ENCODE measurements at regions not wholly inside any gene's neighbourhood (a gene's known extent, or its start where the extent isn't known, plus 50 kb on each side); places are given as distances from the start of the nearest gene placed in this dataset.

- no peak overlapping the region for H3K4me3 ChIP-seq (ENCODE audit: low read length)
- TF ChIP-seq CTCF (IDR thresholded peaks at IDR 0.05; ENCODE audit: insufficient read depth, low read depth, low read length, missing control alignments) = no peak
Observed at GRCh38 chr2:12612168-12612567, 104.6 kb upstream of the TRIB2 start.

GRCh38 chr2:12612671-12613070 lies 104.1 kb upstream of the TRIB2 start:
- DNase-seq (ENCODE audit: low read depth) = no peak
- TF ChIP-seq CTCF (IDR thresholded peaks at IDR 0.05; ENCODE audit: insufficient read depth, low read depth, low read length, missing control alignments) = no peak
- H3K4me3 ChIP-seq (ENCODE audit: low read length) = no peak overlapping the region

More at GRCh38 chr2:12612168-12612567, 104.6 kb upstream of the TRIB2 start:
- no peak for DNase-seq (ENCODE audit: low read depth)

- no peak for TF ChIP-seq CTCF (IDR thresholded peaks at IDR 0.05; ENCODE audit: insufficient read depth, low read depth, low read length, missing control alignments)
- DNase-seq (ENCODE audit: low read depth) = no peak
- no peak overlapping the region for H3K4me3 ChIP-seq (ENCODE audit: low read length)
Observed at GRCh38 chr2:12613137-12613835, 103.5 kb upstream of the TRIB2 start.

GRCh38 chr2:12615509-12615908 lies 101.2 kb upstream of the TRIB2 start:
- no peak overlapping the region for H3K4me3 ChIP-seq (ENCODE audit: low read length)
- no peak for TF ChIP-seq CTCF (IDR thresholded peaks at IDR 0.05; ENCODE audit: insufficient read depth, low read depth, low read length, missing control alignments)
- no peak for DNase-seq (ENCODE audit: low read depth)

GRCh38 chr2:12616456-12617156 lies 100.1 kb upstream of the TRIB2 start:
- DNase-seq (ENCODE audit: low read depth) = no peak
- no peak overlapping the region for H3K4me3 ChIP-seq (ENCODE audit: low read length)
- TF ChIP-seq CTCF (IDR thresholded peaks at IDR 0.05; ENCODE audit: insufficient read depth, low read depth, low read length, missing control alignments) = no peak

GRCh38 chr2:12617366-12617765 lies 99.4 kb upstream of the TRIB2 start:
- H3K4me3 ChIP-seq (ENCODE audit: low read length) = no peak overlapping the region
- no peak for TF ChIP-seq CTCF (IDR thresholded peaks at IDR 0.05; ENCODE audit: insufficient read depth, low read depth, low read length, missing control alignments)
- DNase-seq (ENCODE audit: low read depth) = no peak
